ENCODE measurements at regions not wholly inside any gene's neighbourhood (a gene's known extent, or its start where the extent isn't known, plus 50 kb on each side); places are given as distances from the start of the nearest gene placed in this dataset.

- TF ChIP-seq CTCF (IDR thresholded peaks at IDR 0.05; ENCODE audit: low read depth, low read length) = no peak
- TF ChIP-seq POLR2A (IDR thresholded peaks at IDR 0.05; ENCODE audit: extremely low read depth, insufficient read length) = no peak
- TF ChIP-seq MYC (IDR thresholded peaks at IDR 0.05; ENCODE audit: low read depth, low read length) = no peak
These were observed 425.6 kb downstream of the TUSC7 start for GRCh38 chr3:117135207-117135606.
